HEK293T (cell line): ENCODE measurements at regions not wholly inside any gene's neighbourhood (a gene's known extent, or its start where the extent isn't known, plus 50 kb on each side); places are given as distances from the start of the nearest gene placed in this dataset.
"Not testable (repeated sequence)": the region's sequence is repeated elsewhere in the genome, so short reads cannot be mapped to it uniquely, and the experiment has no call there.

ENCODE experiments used
- CTCF ChIA-PET: fragments of 350-600 bp; formaldehyde crosslinking; extraction: SDS; loops from one replicate; lab custom pipeline; 2021; ENCODE audit warnings: antibody characterized with exemption, inconsistent platforms; lab: Yijun Ruan, JAX
- POLR2A ChIA-PET: fragments of 350-600 bp; formaldehyde crosslinking; extraction: SDS; loops from one replicate; lab custom pipeline; 2020; ENCODE audit warnings: antibody characterized with exemption, inconsistent platforms; lab: Yijun Ruan, JAX
- DNase-seq: peaks from one replicate; pipeline ENCODE4 v3.0.0; 2012; ENCODE audit warnings: mixed read lengths; ENCODE audit errors: extremely low spot score
- ARNT ChIP-seq: fragments of 450-650 bp; IDR thresholded peaks from 2 replicates; pipeline ENCODE4 v1.6.1; 2017; ENCODE audit warnings: mild to moderate bottlenecking
- BHLHE40 ChIP-seq: fragments of 450-650 bp; IDR thresholded peaks from 2 replicates; pipeline ENCODE4 v1.6.1; 2016; ENCODE audit warnings: mild to moderate bottlenecking, moderate library complexity, borderline replicate concordance
- CTBP1 ChIP-seq: fragments of 450-650 bp; IDR thresholded peaks from 2 replicates; pipeline ENCODE4 v1.6.1; 2016; ENCODE audit warnings: borderline replicate concordance
- ELF4 ChIP-seq: fragments of 450-650 bp; IDR thresholded peaks from 2 replicates; pipeline ENCODE4 v1.6.1; 2017; ENCODE audit warnings: antibody characterized with exemption
- FOXA1 ChIP-seq: fragments of 450-650 bp; IDR thresholded peaks from 2 replicates; pipeline ENCODE4 v1.6.1; 2016; ENCODE audit warnings: mild to moderate bottlenecking
- FOXK2 ChIP-seq: fragments of 450-650 bp; IDR thresholded peaks from 2 replicates; pipeline ENCODE4 v1.6.1; 2016; ENCODE audit warnings: mild to moderate bottlenecking
- FOXM1 ChIP-seq: fragments of 450-650 bp; IDR thresholded peaks from 2 replicates; pipeline ENCODE4 v1.6.1; 2017; ENCODE audit warnings: mild to moderate bottlenecking, borderline replicate concordance
- HDGF ChIP-seq: fragments of 450-650 bp; IDR thresholded peaks from 2 replicates; pipeline ENCODE4 v1.6.1; 2017; ENCODE audit warnings: antibody characterized with exemption, borderline replicate concordance
- L3MBTL2 ChIP-seq: fragments of 450-650 bp; conservative IDR thresholded peaks from 2 replicates; pipeline ENCODE4 v1.6.1; 2016; ENCODE audit warnings: mild to moderate bottlenecking
- LEF1 ChIP-seq: fragments of 450-650 bp; IDR thresholded peaks from 2 replicates; pipeline ENCODE4 v1.6.1; 2017; ENCODE audit warnings: mild to moderate bottlenecking, borderline replicate concordance
- NFRKB ChIP-seq: fragments of 450-650 bp; IDR thresholded peaks from 2 replicates; pipeline ENCODE4 v1.6.1; 2016; ENCODE audit warnings: mild to moderate bottlenecking, moderate library complexity
- PKNOX1 ChIP-seq: fragments of 450-650 bp; IDR thresholded peaks from 2 replicates; pipeline ENCODE4 v1.6.1; 2016
- SP1 ChIP-seq: fragments of 450-650 bp; IDR thresholded peaks from 2 replicates; pipeline ENCODE4 v1.6.1; 2017
- SUZ12 ChIP-seq: fragments of 450-650 bp; IDR thresholded peaks from 2 replicates; pipeline ENCODE4 v1.6.1; 2016; ENCODE audit warnings: mild to moderate bottlenecking
- TARDBP ChIP-seq: fragments of 450-650 bp; IDR thresholded peaks from 2 replicates; pipeline ENCODE4 v1.6.1; 2016
- ZNF384 ChIP-seq: fragments of 450-650 bp; IDR thresholded peaks from 2 replicates; pipeline ENCODE4 v1.6.1; 2016

DNA sequence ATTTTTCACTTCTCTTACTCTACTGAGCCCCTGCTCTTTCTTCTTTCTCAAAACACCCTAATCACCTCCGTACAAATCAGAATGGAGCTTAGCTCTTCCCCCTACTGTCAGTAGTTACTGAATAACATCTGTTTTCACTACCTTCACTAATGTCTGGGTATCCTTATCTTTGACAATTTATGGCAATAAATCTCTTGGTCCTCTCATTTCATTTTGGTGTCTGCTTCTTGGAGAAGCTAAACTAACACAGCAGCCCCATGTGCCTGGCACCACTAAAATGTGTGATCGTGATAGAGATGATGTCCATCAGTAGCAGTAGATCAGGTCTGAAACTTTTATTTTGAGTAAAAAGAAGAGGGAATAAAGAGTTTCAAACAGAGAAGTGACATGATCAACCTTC is 496.5 kb downstream of the PID1 start:
- TF ChIP-seq ARNT: no peak
- no peak for TF ChIP-seq TARDBP
- no peak for TF ChIP-seq SP1
- no peak for TF ChIP-seq FOXK2
- no peak for TF ChIP-seq SUZ12
- no peak for TF ChIP-seq PKNOX1
- no peak for TF ChIP-seq LEF1
- no peak for TF ChIP-seq FOXM1
- TF ChIP-seq CTBP1: no peak
- TF ChIP-seq FOXA1: no peak
- TF ChIP-seq ZNF384: no peak
- no peak for TF ChIP-seq HDGF
- no peak for TF ChIP-seq L3MBTL2
- TF ChIP-seq NFRKB: no peak
- no peak for TF ChIP-seq ELF4
- no peak for TF ChIP-seq BHLHE40
- CTCF ChIA-PET: no interaction called here
- POLR2A ChIA-PET: no interaction called here
- no peak for DNase-seq

DNA sequence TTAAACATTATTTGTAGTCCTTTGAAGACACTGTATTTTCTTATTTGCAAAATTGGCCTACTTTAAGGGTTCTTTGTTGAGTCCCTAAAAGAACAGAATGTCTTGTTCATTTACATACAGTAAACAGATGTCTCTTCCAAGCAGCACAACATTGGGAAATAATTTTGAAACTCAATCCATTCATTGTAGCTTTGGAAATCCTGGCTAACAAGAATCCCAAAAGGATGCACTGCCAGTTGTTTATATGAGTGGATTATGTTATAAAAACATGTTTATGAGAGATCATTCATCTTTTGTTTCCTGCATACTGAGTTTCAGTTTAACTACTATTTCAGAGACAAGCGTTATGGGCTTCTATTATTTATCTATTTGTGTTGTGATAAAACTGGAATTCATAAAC is 499.3 kb downstream of the PID1 start:
- DNase-seq: no peak
- ChIA-PET POLR2A (no interaction called here), CTCF (no interaction called here)
- TF ChIP-seq CTBP1: no peak
- no peak for TF ChIP-seq BHLHE40

DNA sequence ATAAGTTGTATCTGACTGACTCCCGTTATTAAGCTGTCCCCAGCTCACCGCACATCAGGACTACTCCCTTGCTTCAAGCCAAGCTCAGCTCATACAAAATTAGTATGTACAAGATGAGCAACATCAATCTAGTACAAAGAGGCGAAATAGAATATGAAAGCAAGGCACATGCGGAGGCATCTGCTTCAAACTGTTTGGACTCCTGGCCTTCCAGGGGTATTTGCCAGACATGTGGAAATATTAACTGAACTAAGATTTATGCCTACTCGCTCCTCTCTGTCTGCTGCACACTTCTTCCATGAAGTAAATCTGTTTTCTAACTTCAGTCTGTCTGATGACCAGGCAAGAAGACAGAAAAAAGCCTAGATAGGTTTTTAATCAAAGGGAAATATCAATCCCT is 499.8 kb downstream of the PID1 start:
- TF ChIP-seq LEF1: no peak
- CTCF ChIA-PET: no interaction called here
- POLR2A ChIA-PET: no interaction called here
- no peak for DNase-seq

GRCh38 chr2:228768818-228769217 is 502.3 kb downstream of the PID1 start:
- CTCF ChIA-PET: no interaction called here
- no peak for TF ChIP-seq FOXK2
- TF ChIP-seq FOXA1: no peak
- TF ChIP-seq NFRKB: no peak
- TF ChIP-seq SP1: no peak
- no peak for TF ChIP-seq FOXM1
- no peak for TF ChIP-seq HDGF
- no peak for TF ChIP-seq ARNT
- no peak for TF ChIP-seq BHLHE40
- TF ChIP-seq ZNF384: no peak
- TF ChIP-seq SUZ12: no peak
- no peak for TF ChIP-seq TARDBP
- no peak for TF ChIP-seq PKNOX1
- no peak for TF ChIP-seq CTBP1
- POLR2A ChIA-PET: no interaction called here
- DNase-seq: no peak

GRCh38 chr2:228768141-228768540 is 502.9 kb downstream of the PID1 start:
- DNase-seq, CTCF ChIA-PET, POLR2A ChIA-PET: not testable (repeated sequence)

DNA sequence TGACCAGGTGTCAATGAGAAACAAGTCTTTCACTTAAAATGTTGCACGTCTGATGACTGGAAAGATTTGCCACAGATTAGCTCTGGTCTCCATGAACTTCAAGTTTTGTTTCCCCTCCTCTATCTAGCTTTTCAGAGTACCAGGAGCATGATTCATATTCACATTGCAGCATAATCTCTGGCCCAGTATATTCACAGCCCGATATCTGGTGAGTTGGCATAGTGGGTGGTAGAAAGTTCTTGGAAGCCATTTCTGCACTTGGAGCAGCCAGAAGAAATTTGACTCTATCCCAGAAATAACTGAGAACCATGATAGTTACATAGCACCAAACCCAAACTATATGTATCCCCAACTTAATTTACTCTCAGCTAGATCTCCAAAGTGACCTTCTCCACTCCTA is 503.9 kb downstream of the PID1 start:
- no peak for TF ChIP-seq FOXM1
- TF ChIP-seq SUZ12: no peak
- no peak for TF ChIP-seq SP1
- TF ChIP-seq ELF4: no peak
- TF ChIP-seq LEF1: no peak
- TF ChIP-seq HDGF: no peak
- no peak for TF ChIP-seq ZNF384
- TF ChIP-seq TARDBP: no peak
- TF ChIP-seq BHLHE40: no peak
- TF ChIP-seq L3MBTL2: no peak
- no peak for DNase-seq
- ChIA-PET POLR2A (no interaction called here), CTCF (no interaction called here)

GRCh38 chr2:228763379-228763981 is 507.6 kb downstream of the PID1 start:
- ChIA-PET POLR2A (no interaction called here), CTCF (no interaction called here)
- no peak for TF ChIP-seq FOXA1
- no peak for TF ChIP-seq ELF4
- TF ChIP-seq BHLHE40: no peak
- no peak for TF ChIP-seq TARDBP
- no peak for TF ChIP-seq FOXM1
- TF ChIP-seq LEF1: no peak
- no peak for TF ChIP-seq HDGF
- no peak for TF ChIP-seq ARNT
- TF ChIP-seq FOXK2: no peak
- no peak for TF ChIP-seq NFRKB
- TF ChIP-seq CTBP1: no peak
- TF ChIP-seq L3MBTL2: no peak
- no peak for DNase-seq

- CTCF ChIA-PET: no interaction called here
- no peak for DNase-seq
- POLR2A ChIA-PET: no interaction called here
- TF ChIP-seq FOXM1 (no peak), PKNOX1 (no peak), ZNF384 (no peak), ARNT (no peak), FOXK2 (no peak), SP1 (no peak), NFRKB (no peak), L3MBTL2 (no peak), FOXA1 (no peak), TARDBP (no peak), BHLHE40 (no peak), LEF1 (no peak), CTBP1 (no peak), HDGF (no peak), SUZ12 (no peak), ELF4 (no peak)
Measured at GRCh38 chr2:228762565-228762964, 508.5 kb downstream of the PID1 start.

DNA sequence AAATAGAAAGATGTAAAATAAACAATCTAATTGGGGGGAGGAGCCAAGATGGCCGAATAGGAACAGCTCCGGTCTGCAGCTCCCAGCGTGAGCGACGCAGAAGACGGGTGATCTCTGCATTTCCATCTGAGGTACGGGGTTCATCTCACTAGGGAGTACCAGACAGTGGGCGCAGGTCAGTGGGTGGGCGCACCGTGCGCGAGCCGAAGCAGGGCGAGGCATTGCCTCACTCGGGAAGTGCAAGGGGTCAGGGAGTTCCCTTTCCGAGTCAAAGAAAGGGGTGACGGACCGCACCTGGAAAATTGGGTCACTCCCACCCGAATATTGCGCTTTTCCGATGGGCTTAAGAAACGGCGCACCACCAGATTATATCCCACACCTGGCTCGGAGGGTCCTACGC is 515.4 kb downstream of the PID1 start:
- DNase-seq, POLR2A ChIA-PET, CTCF ChIA-PET: not testable (repeated sequence)
